ENCODE measurements at regions not wholly inside any gene's neighbourhood (a gene's known extent, or its start where the extent isn't known, plus 50 kb on each side); places are given as distances from the start of the nearest gene placed in this dataset.

DNA sequence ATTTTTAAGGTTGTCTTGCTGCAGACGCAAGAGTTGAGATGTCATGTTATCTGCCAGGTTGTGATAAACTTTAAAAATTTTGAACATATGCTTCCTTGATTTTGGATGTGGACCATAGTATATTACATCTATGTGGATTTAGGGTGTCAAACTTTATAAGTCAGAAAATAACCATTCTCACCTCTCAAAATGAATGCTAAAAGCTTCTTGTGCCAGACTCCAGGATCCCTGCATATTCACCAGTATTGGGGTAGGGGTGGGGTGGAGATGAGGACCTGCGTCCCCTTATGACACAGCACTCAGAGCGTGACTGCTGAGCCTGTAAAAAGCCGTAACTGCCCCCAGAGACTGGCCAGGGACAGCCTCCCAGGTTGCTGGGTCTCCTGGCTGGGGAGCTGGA, 524.4 kb downstream of the LMO7 start:
- no peak overlapping the region for H3K27ac ChIP-seq (ENCODE audit: low read depth, low read length)
- no peaks in the 10 kb centered on the region for H3K36me3 ChIP-seq (ENCODE audit: insufficient read depth, low read length)
- H2AFZ ChIP-seq (ENCODE audit: low read depth, low read length), result no peak overlapping the region
- no peak overlapping the region for H3K4me3 Mint-ChIP-seq (ENCODE audit: unreplicated experiment)
- H3K9me3 ChIP-seq (ENCODE audit: insufficient read depth, low read depth, low read length), result no peaks in the 10 kb centered on the region
- H3K27ac Mint-ChIP-seq (ENCODE audit: unreplicated experiment), result no peak overlapping the region
- TF ChIP-seq EZH2 (IDR thresholded peaks at IDR 0.05; ENCODE audit: insufficient read depth, low read length) (no peak), CTCF (IDR thresholded peaks at IDR 0.05; ENCODE audit: insufficient read depth, low read depth, low read length) (no peak)
- no peaks in the 10 kb centered on the region for H3K36me3 Mint-ChIP-seq (ENCODE audit: low read depth, unreplicated experiment)
- H3K4me3 ChIP-seq (ENCODE audit: insufficient read depth, low read depth, low read length), result no peak overlapping the region
- DNase-seq (ENCODE audit: low read depth), result no peak
- H3K27me3 Mint-ChIP-seq (ENCODE audit: low read depth, unreplicated experiment), result no peaks in the 10 kb centered on the region
- H4K20me1 ChIP-seq (ENCODE audit: insufficient read depth, low read length), result no peaks in the 10 kb centered on the region
- H3K9ac ChIP-seq (ENCODE audit: low read length), result no peak overlapping the region
- no peaks in the 10 kb centered on the region for H3K9me3 Mint-ChIP-seq (ENCODE audit: unreplicated experiment)
- H3K4me1 ChIP-seq (ENCODE audit: insufficient read depth, low read length), result no peaks in the 10 kb centered on the region
- H3K4me2 ChIP-seq (ENCODE audit: low read length), result no peak overlapping the region
- H3K27me3 ChIP-seq (ENCODE audit: insufficient read depth, low read length), result no peaks in the 10 kb centered on the region
- no peaks in the 10 kb centered on the region for H3K4me1 Mint-ChIP-seq (ENCODE audit: low read depth, unreplicated experiment)
- FAIRE-seq, result no peak
- no peaks in the 10 kb centered on the region for H3K79me2 ChIP-seq (ENCODE audit: insufficient read depth, low read length)

GRCh38 chr13:76157926-76158325, 521.8 kb downstream of the LMO7 start:
- DNase-seq (ENCODE audit: low read depth) (no peak), FAIRE-seq (no peak)
- H3K4me3 ChIP-seq (ENCODE audit: insufficient read depth, low read depth, low read length), result no peak overlapping the region
- no peak overlapping the region for H2AFZ ChIP-seq (ENCODE audit: low read depth, low read length)
- H3K79me2 ChIP-seq (ENCODE audit: insufficient read depth, low read length), result no peaks in the 10 kb centered on the region
- Mint-ChIP-seq H3K27me3 (ENCODE audit: low read depth, unreplicated experiment) (no peaks in the 10 kb centered on the region), H3K27ac (ENCODE audit: unreplicated experiment) (no peak overlapping the region), H3K36me3 (ENCODE audit: low read depth, unreplicated experiment) (no peaks in the 10 kb centered on the region), H3K4me3 (ENCODE audit: unreplicated experiment) (no peak overlapping the region), H3K4me1 (ENCODE audit: low read depth, unreplicated experiment) (peaks cover 10% of the 10 kb centered on the region), H3K9me3 (ENCODE audit: unreplicated experiment) (no peaks in the 10 kb centered on the region)
- H3K4me2 ChIP-seq (ENCODE audit: low read length), result no peak overlapping the region
- H3K4me1 ChIP-seq (ENCODE audit: insufficient read depth, low read length), result no peaks in the 10 kb centered on the region
- H3K27ac ChIP-seq (ENCODE audit: low read depth, low read length), result no peak overlapping the region
- no peak for TF ChIP-seq CTCF (IDR thresholded peaks at IDR 0.05; ENCODE audit: insufficient read depth, low read depth, low read length)
- TF ChIP-seq EZH2 (IDR thresholded peaks at IDR 0.05; ENCODE audit: insufficient read depth, low read length), result no peak
- H3K27me3 ChIP-seq (ENCODE audit: insufficient read depth, low read length), result no peaks in the 10 kb centered on the region
- H3K9ac ChIP-seq (ENCODE audit: low read length), result no peak overlapping the region
- H4K20me1 ChIP-seq (ENCODE audit: insufficient read depth, low read length), result no peaks in the 10 kb centered on the region
- H3K9me3 ChIP-seq (ENCODE audit: insufficient read depth, low read depth, low read length), result no peaks in the 10 kb centered on the region
- no peaks in the 10 kb centered on the region for H3K36me3 ChIP-seq (ENCODE audit: insufficient read depth, low read length)

DNA sequence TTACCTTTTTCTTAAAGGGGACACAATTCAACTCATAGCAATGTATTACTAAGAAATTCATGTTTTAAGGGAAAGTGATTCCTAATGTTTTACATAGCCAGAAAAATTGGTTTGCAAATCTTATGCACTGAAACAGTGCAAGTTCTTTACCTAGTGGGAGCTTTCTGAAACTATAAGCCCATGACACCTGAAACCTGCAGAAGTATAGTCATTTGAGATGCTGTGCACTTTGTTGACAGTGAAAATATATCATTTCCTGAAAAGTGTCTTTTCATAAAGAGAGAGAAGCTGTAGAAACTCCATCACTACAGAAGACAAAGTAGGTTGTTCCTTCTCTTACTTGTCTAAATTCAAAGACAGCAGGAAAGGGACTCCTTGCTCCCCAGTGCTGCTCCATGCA, 517.1 kb downstream of the LMO7 start:
- H3K27me3 Mint-ChIP-seq (ENCODE audit: low read depth, unreplicated experiment), result no peaks in the 10 kb centered on the region
- FAIRE-seq (no peak), DNase-seq (ENCODE audit: low read depth) (no peak)
- TF ChIP-seq EZH2 (IDR thresholded peaks at IDR 0.05; ENCODE audit: insufficient read depth, low read length), result no peak
- TF ChIP-seq CTCF (IDR thresholded peaks at IDR 0.05; ENCODE audit: insufficient read depth, low read depth, low read length), result no peak
- Histone ChIP-seq H3K9me3 (ENCODE audit: insufficient read depth, low read depth, low read length) (no peaks in the 10 kb centered on the region), H3K79me2 (ENCODE audit: insufficient read depth, low read length) (no peaks in the 10 kb centered on the region), H3K27me3 (ENCODE audit: insufficient read depth, low read length) (no peaks in the 10 kb centered on the region), H3K4me2 (ENCODE audit: low read length) (no peak overlapping the region), H4K20me1 (ENCODE audit: insufficient read depth, low read length) (no peaks in the 10 kb centered on the region), H3K4me1 (ENCODE audit: insufficient read depth, low read length) (peaks cover 12% of the 10 kb centered on the region), H2AFZ (ENCODE audit: low read depth, low read length) (no peak overlapping the region), H3K9ac (ENCODE audit: low read length) (no peak overlapping the region), H3K27ac (ENCODE audit: low read depth, low read length) (no peak overlapping the region), H3K4me3 (ENCODE audit: insufficient read depth, low read depth, low read length) (no peak overlapping the region), H3K36me3 (ENCODE audit: insufficient read depth, low read length) (no peaks in the 10 kb centered on the region)
- H3K36me3 Mint-ChIP-seq (ENCODE audit: low read depth, unreplicated experiment), result no peaks in the 10 kb centered on the region
- H3K4me3 Mint-ChIP-seq (ENCODE audit: unreplicated experiment), result no peak overlapping the region
- H3K9me3 Mint-ChIP-seq (ENCODE audit: unreplicated experiment), result no peaks in the 10 kb centered on the region
- H3K4me1 Mint-ChIP-seq (ENCODE audit: low read depth, unreplicated experiment), result peaks cover 21% of the 10 kb centered on the region
- no peak overlapping the region for H3K27ac Mint-ChIP-seq (ENCODE audit: unreplicated experiment)
